ENCODE measurements at regions not wholly inside any gene's neighbourhood (a gene's known extent, or its start where the extent isn't known, plus 50 kb on each side); places are given as distances from the start of the nearest gene placed in this dataset.
A peak's percentile ranks its signal among the peaks of the same experiment; 100 is the strongest.

GRCh38 chr3:118817748-118818165 is 216.9 kb downstream of the IGSF11 start:
- DNase-seq (ENCODE audit: low spot score): peak; percentile 38

- DNase-seq (ENCODE audit: low spot score): peak; percentile 36
Observed at GRCh38 chr3:118818386-118818785, 216.3 kb downstream of the IGSF11 start.

GRCh38 chr3:118823626-118824025 is 211.0 kb downstream of the IGSF11 start:
- DNase-seq (ENCODE audit: low spot score): no peak

GRCh38 chr3:118827446-118827845 is 207.2 kb downstream of the IGSF11 start:
- DNase-seq (ENCODE audit: low spot score): no peak

GRCh38 chr3:118828351-118828750 is 206.3 kb downstream of the IGSF11 start:
- no peak for DNase-seq (ENCODE audit: low spot score)

- DNase-seq (ENCODE audit: low spot score): no peak
Observed at GRCh38 chr3:118833075-118833474, 201.6 kb downstream of the IGSF11 start.

GRCh38 chr3:118838871-118839270 is 195.8 kb downstream of the IGSF11 start:
- DNase-seq (ENCODE audit: low spot score): no peak

GRCh38 chr3:118842147-118842863 is 192.3 kb downstream of the IGSF11 start:
- no peak for DNase-seq (ENCODE audit: low spot score)

- no peak for DNase-seq (ENCODE audit: low spot score)
Observed at GRCh38 chr3:118846176-118846575, 188.5 kb downstream of the IGSF11 start.
